ENCODE measurements at regions not wholly inside any gene's neighbourhood (a gene's known extent, or its start where the extent isn't known, plus 50 kb on each side); places are given as distances from the start of the nearest gene placed in this dataset.

DNA sequence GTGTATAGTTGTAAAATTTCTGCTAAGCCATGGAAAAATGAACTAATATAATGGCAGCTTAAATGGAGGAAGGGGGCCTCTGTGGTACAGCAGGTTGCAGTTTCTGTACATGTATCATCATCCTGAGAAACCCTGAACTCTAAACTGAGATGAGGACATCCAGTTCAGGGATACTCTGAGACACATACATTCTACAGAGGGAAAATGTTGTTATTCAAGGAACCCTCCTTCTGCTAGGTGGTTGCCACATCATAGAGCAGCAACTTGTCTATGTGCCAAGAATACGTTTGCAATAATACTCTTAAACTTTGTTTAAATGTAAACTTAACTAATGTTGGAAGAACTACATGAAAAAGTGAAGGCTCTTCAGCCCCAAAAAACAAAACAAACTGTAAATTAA, 1310.8 kb upstream of the WWC1 start:
- 43% methylated on average over 1 of the region's 1 CpG for WGBS
- no peak overlapping the region for H3K4me3 ChIP-seq (ENCODE audit: low read depth in 1 of 3, low read length in 3 of 3)
- H3K27me3 ChIP-seq (ENCODE audit: control insufficient read depth in 4 of 4, insufficient read depth in 4 of 4, low read length in 3 of 4) = peaks cover 0 to 14% (median 11%) of the 10 kb centered on the region in 4 donors
- H3K36me3 ChIP-seq (ENCODE audit: control insufficient read depth in 4 of 4, insufficient read depth in 3 of 4, low read depth in 1 of 4, low read length in 3 of 4) = no peaks in the 10 kb centered on the region
- H3K4me1 ChIP-seq (ENCODE audit: control insufficient read depth in 4 of 4, insufficient read depth in 4 of 4, low read length in 3 of 4) = peaks cover 0 to 16% (median 11%) of the 10 kb centered on the region in 4 donors
- no peak for DNase-seq (ENCODE audit: low spot score)
- H3K27ac ChIP-seq (ENCODE audit: low read depth in 1 of 2, low read length in 2 of 2) = no peak overlapping the region
- no peaks in the 10 kb centered on the region for H3K9me3 ChIP-seq (ENCODE audit: control insufficient read depth in 4 of 4, low read length in 3 of 4)
- H3K9ac ChIP-seq (ENCODE audit: low read depth in 1 of 2, low read length in 2 of 2) = no peak overlapping the region
- no peak for TF ChIP-seq FOXA2 (IDR thresholded peaks at IDR 0.05)
- TF ChIP-seq GABPA (IDR thresholded peaks at IDR 0.05 in 1 of 2, conservative IDR thresholded peaks at IDR 0.05 in 1 of 2) = no peak
- TF ChIP-seq YY1 (IDR thresholded peaks at IDR 0.05) = no peak
- no peak for TF ChIP-seq RXRA (IDR thresholded peaks at IDR 0.05)
- TF ChIP-seq FOXA1 (IDR thresholded peaks at IDR 0.05) = no peak
- TF ChIP-seq JUND (IDR thresholded peaks at IDR 0.05) = no peak
- TF ChIP-seq NR2F2 (IDR thresholded peaks at IDR 0.05) = no peak
- TF ChIP-seq RAD21 (IDR thresholded peaks at IDR 0.05) = no peak
- no peak for TF ChIP-seq EGR1 (IDR thresholded peaks at IDR 0.05; ENCODE audit: low read depth in 2 of 2)
- no peak for TF ChIP-seq TAF1 (conservative IDR thresholded peaks at IDR 0.05)
- TF ChIP-seq, protein P1, sequence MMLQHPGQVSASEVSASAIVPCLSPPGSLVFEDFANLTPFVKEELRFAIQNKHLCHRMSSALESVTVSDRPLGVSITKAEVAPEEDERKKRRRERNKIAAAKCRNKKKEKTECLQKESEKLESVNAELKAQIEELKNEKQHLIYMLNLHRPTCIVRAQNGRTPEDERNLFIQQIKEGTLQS (IDR thresholded peaks at IDR 0.05) = no peak
- TF ChIP-seq, protein P2, sequence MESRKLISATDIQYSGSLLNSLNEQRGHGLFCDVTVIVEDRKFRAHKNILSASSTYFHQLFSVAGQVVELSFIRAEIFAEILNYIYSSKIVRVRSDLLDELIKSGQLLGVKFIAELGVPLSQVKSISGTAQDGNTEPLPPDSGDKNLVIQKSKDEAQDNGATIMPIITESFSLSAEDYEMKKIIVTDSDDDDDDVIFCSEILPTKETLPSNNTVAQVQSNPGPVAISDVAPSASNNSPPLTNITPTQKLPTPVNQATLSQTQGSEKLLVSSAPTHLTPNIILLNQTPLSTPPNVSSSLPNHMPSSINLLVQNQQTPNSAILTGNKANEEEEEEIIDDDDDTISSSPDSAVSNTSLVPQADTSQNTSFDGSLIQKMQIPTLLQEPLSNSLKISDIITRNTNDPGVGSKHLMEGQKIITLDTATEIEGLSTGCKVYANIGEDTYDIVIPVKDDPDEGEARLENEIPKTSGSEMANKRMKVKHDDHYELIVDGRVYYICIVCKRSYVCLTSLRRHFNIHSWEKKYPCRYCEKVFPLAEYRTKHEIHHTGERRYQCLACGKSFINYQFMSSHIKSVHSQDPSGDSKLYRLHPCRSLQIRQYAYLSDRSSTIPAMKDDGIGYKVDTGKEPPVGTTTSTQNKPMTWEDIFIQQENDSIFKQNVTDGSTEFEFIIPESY (IDR thresholded peaks at IDR 0.05) = no peak
- no peak for TF ChIP-seq MAX (IDR thresholded peaks at IDR 0.05)
- TF ChIP-seq SP1 (IDR thresholded peaks at IDR 0.05) = no peak
- TF ChIP-seq HNF4G (IDR thresholded peaks at IDR 0.05) = no peak
- no peak for TF ChIP-seq HNF4A (conservative IDR thresholded peaks at IDR 0.05)
- no peak for TF ChIP-seq REST (IDR thresholded peaks at IDR 0.05)

GRCh38 chr5:166982226-166982625, 1309.2 kb upstream of the WWC1 start:
- Histone ChIP-seq H3K9me3 (ENCODE audit: control insufficient read depth in 4 of 4, low read length in 3 of 4) (no peaks in the 10 kb centered on the region), H3K4me3 (ENCODE audit: low read depth in 1 of 3, low read length in 3 of 3) (no peak overlapping the region), H3K27me3 (ENCODE audit: control insufficient read depth in 4 of 4, insufficient read depth in 4 of 4, low read length in 3 of 4) (peaks cover 0 to 14% (median 11%) of the 10 kb centered on the region in 4 donors), H3K27ac (ENCODE audit: low read depth in 1 of 2, low read length in 2 of 2) (no peak overlapping the region), H3K36me3 (ENCODE audit: control insufficient read depth in 4 of 4, insufficient read depth in 3 of 4, low read depth in 1 of 4, low read length in 3 of 4) (no peaks in the 10 kb centered on the region), H3K4me1 (ENCODE audit: control insufficient read depth in 4 of 4, insufficient read depth in 4 of 4, low read length in 3 of 4) (peaks cover 0 to 16% (median 11%) of the 10 kb centered on the region in 4 donors), H3K9ac (ENCODE audit: low read depth in 1 of 2, low read length in 2 of 2) (no peak overlapping the region)
- DNase-seq (ENCODE audit: low spot score) = no peak
- no peak for TF ChIP-seq EGR1 (IDR thresholded peaks at IDR 0.05; ENCODE audit: low read depth in 2 of 2)
- no peak for TF ChIP-seq GABPA (IDR thresholded peaks at IDR 0.05 in 1 of 2, conservative IDR thresholded peaks at IDR 0.05 in 1 of 2)
- no peak for TF ChIP-seq HNF4A (conservative IDR thresholded peaks at IDR 0.05)
- TF ChIP-seq SP1 (IDR thresholded peaks at IDR 0.05) = no peak
- no peak for TF ChIP-seq MAX (IDR thresholded peaks at IDR 0.05)
- no peak for TF ChIP-seq TAF1 (conservative IDR thresholded peaks at IDR 0.05)
- no peak for TF ChIP-seq JUND (IDR thresholded peaks at IDR 0.05)
- no peak for TF ChIP-seq CTCF (IDR thresholded peaks at IDR 0.05; ENCODE audit: low read depth, low read length, missing input control)
- no peak for TF ChIP-seq YY1 (IDR thresholded peaks at IDR 0.05)
- no peak for TF ChIP-seq FOXA1 (IDR thresholded peaks at IDR 0.05)
- TF ChIP-seq NR2F2 (IDR thresholded peaks at IDR 0.05) = no peak
- TF ChIP-seq, protein P2 (IDR thresholded peaks at IDR 0.05) = no peak
- no peak for TF ChIP-seq REST (IDR thresholded peaks at IDR 0.05)
- no peak for TF ChIP-seq RAD21 (IDR thresholded peaks at IDR 0.05)

Measured in liver (tissue), 8 donors.